ENCODE measurements at regions not wholly inside any gene's neighbourhood (a gene's known extent, or its start where the extent isn't known, plus 50 kb on each side); places are given as distances from the start of the nearest gene placed in this dataset.

DNA sequence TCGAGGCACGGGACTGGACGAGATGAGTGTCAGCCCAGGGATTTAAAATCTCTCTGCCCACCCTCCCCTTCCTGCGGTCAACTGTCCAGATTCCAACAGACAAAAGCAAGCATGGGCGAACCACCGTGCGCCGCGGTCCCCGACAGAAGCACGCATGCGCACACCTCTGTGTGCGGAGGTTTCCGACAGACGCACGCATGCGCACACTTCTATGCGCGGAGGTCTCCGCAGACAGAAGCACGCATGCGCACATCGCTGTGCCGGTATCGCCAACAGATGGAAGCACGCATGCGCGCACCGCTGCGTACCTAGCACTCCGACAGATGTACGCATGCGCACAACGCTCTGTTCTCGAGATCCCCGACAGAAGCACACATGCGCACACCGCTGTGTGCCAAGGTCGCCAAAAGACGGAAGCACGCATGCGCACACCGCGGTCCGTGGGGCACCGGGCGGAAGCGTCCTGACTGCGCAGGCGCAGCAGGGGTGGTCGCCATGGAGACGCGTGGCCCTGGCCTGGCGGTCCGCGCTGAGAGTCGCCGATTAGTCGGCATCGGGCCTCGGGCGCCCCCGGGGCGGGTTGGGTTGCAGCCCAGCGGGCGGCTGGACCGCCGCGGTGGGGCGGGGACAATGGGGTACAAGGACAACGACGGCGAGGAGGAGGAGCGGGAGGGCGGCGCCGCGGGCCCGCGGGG lies 57.4 kb upstream of the RPH3AL start:
- DNase-seq (ENCODE audit: low read depth, low spot score), result peak; percentile 98
- H3K4me3 ChIP-seq (ENCODE audit: low read depth, low read length), result peak overlapping the region; percentile 79
- TF ChIP-seq, protein P1, sequence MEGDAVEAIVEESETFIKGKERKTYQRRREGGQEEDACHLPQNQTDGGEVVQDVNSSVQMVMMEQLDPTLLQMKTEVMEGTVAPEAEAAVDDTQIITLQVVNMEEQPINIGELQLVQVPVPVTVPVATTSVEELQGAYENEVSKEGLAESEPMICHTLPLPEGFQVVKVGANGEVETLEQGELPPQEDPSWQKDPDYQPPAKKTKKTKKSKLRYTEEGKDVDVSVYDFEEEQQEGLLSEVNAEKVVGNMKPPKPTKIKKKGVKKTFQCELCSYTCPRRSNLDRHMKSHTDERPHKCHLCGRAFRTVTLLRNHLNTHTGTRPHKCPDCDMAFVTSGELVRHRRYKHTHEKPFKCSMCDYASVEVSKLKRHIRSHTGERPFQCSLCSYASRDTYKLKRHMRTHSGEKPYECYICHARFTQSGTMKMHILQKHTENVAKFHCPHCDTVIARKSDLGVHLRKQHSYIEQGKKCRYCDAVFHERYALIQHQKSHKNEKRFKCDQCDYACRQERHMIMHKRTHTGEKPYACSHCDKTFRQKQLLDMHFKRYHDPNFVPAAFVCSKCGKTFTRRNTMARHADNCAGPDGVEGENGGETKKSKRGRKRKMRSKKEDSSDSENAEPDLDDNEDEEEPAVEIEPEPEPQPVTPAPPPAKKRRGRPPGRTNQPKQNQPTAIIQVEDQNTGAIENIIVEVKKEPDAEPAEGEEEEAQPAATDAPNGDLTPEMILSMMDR (IDR thresholded peaks at IDR 0.05; ENCODE audit: low read depth, low read length), result no peak
- in situ Hi-C loops (cut with HindIII; ENCODE audit: low sequenced_read_pairs), result no loop called here

DNA sequence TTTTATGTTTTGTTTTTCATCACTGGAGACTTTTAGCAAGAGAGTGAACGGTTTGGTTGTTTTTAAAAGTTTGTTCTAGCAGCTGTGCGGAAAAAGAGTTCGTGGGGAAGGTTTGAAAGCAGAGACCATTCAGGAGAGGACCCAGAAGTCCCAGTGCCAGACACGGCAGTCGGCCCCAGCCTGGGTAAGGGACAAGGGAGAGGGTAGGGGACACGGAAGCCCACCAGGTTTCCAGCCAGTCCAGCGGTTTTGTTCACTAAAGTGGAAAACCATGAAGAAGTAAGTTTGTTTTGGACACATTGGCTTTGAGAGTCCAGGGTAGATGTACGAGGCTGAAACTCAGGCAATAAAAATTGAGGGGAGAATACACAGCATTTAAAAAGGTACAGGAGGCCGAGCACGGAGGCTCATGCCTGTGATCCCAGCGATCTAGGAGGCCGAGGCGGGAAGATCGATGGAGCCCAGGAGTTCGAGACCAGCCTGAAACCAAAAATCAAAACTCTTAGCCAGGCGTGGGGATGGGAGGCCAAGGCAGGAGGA lies 56.8 kb upstream of the RPH3AL start:
- no peak for DNase-seq (ENCODE audit: low read depth, low spot score)
- peak overlapping the region; percentile 20 for H3K4me3 ChIP-seq (ENCODE audit: low read depth, low read length)
- in situ Hi-C loops (cut with HindIII; ENCODE audit: low sequenced_read_pairs), result no loop called here
- TF ChIP-seq, protein P1 (IDR thresholded peaks at IDR 0.05; ENCODE audit: low read depth, low read length), result no peak

DNA sequence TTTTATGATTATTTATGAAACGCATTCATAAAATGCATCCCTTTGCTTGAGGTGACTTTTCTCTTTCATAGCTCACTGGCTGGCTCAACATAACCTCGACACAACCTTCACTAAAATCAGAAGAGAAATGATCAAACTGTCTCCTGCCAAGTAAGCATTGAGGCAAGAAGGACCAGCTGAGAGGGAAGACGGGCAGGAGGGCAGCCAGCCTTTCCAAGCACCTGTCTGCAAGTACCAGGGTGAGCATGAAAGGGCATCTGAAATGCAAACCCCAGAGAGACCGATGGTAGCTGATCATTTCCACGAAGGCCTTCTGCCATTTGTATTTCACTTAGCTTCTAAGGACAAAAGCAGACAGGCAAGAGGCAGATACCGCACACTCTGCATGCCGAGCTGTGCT lies 52.1 kb upstream of the RPH3AL start:
- TF ChIP-seq, protein P1 (IDR thresholded peaks at IDR 0.05; ENCODE audit: low read depth, low read length), result no peak
- no peak overlapping the region for H3K4me3 ChIP-seq (ENCODE audit: low read depth, low read length)
- in situ Hi-C loops (cut with HindIII; ENCODE audit: low sequenced_read_pairs), result no loop called here
- no peak for DNase-seq (ENCODE audit: low read depth, low spot score)
